ENCODE measurements at regions not wholly inside any gene's neighbourhood (a gene's known extent, or its start where the extent isn't known, plus 50 kb on each side); places are given as distances from the start of the nearest gene placed in this dataset.
"Not testable (repeated sequence)": the region's sequence is repeated elsewhere in the genome, so short reads cannot be mapped to it uniquely, and the experiment has no call there.

- Histone ChIP-seq H3F3A (replicated peaks; ENCODE audit: insufficient read depth) (no peaks in the 10 kb centered on the region), H2AFZ (ENCODE audit: low read depth) (no peak overlapping the region), H4K20me1 (ENCODE audit: insufficient read depth) (no peaks in the 10 kb centered on the region), H3K79me2 (ENCODE audit: insufficient read depth) (no peaks in the 10 kb centered on the region), H3K9me3 (no peaks in the 10 kb centered on the region), H3K27ac (ENCODE audit: low read depth in 2 of 2, low read length in 1 of 2) (no peak overlapping the region), H3K27me3 (ENCODE audit: insufficient read depth) (no peaks in the 10 kb centered on the region), H3K4me1 (ENCODE audit: control insufficient read depth in 1 of 2, insufficient read depth in 2 of 2, low read depth in 1 of 2, low read length in 1 of 2) (peaks cover 3 to 14% of the 10 kb centered on the region in 2 experiments; a peak in 2 of 4 replicates), H3K36me3 (replicated peaks in 1 of 2; ENCODE audit: control insufficient read depth in 1 of 2, insufficient read depth in 2 of 2, low read length in 1 of 2) (no peaks in the 10 kb centered on the region), H3K4me2 (no peak overlapping the region), H3K4me3 (ENCODE audit: low read depth in 2 of 2, low read length in 1 of 2) (no peak overlapping the region), H3K9ac (no peak overlapping the region), H3K9me2 (no peaks in the 10 kb centered on the region)
- no peak for TF ChIP-seq RXRA (IDR thresholded peaks at IDR 0.05; ENCODE audit: borderline replicate concordance, low read depth)
- no peak for TF ChIP-seq GATA2 (CRISPR knock-in tag; IDR thresholded peaks at IDR 0.05)
- TF ChIP-seq TCF12 (IDR thresholded peaks at IDR 0.05) = no peak
- TF ChIP-seq TEAD4 (IDR thresholded peaks at IDR 0.05; ENCODE audit: borderline replicate concordance, insufficient read depth) = no peak
- CTCF ChIA-PET = no interaction called here
- POLR2A ChIA-PET = no interaction called here
- 91% methylated on average over 13 of the region's 13 CpGs for WGBS (ENCODE audit: low lambda C conversion rate)
- DNase-seq = no peak
Observed at GRCh38 chr6:118717106-118717505, 65.7 kb upstream of the CEP85L start.

DNA sequence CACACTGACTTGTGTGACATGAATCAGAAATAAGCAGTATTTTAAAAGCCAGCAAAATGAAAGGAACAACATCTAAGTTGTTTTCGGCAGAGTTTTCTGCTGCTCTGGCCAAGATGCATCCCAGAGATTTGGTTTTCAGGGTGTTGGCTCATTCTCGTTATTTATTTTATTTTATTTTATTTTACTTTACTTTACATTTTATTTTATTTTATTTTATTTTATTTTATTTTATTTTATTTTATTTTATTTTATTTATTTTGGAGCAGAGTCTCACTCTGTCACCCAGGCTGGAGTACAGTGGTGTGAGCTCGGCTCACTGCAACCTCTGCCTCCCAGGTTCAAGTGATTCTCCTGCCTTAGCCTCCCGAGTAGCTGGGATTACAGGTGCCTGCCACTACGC is 64.5 kb upstream of the CEP85L start:
- H4K20me1 ChIP-seq (ENCODE audit: insufficient read depth); H3K4me3 ChIP-seq (ENCODE audit: low read depth in 2 of 2, low read length in 1 of 2); H3K9me3 ChIP-seq; H3K4me2 ChIP-seq; H3K27ac ChIP-seq (ENCODE audit: low read depth in 2 of 2, low read length in 1 of 2); DNase-seq; H3K79me2 ChIP-seq (ENCODE audit: insufficient read depth); H3F3A ChIP-seq (replicated peaks; ENCODE audit: insufficient read depth); H3K9me2 ChIP-seq; H3K9ac ChIP-seq; H3K27me3 ChIP-seq (ENCODE audit: insufficient read depth); H2AFZ ChIP-seq (ENCODE audit: low read depth); POLR2A ChIA-PET; H3K36me3 ChIP-seq (replicated peaks in 1 of 2; ENCODE audit: control insufficient read depth in 1 of 2, insufficient read depth in 2 of 2, low read length in 1 of 2): not testable (repeated sequence)
- WGBS (ENCODE audit: low lambda C conversion rate) = 92% methylated on average over 5 of the region's 5 CpGs
- CTCF ChIA-PET = interaction anchor here (1.1 kb wide), 1 partner anchor 84 kb away, joined by 3 read pairs; no protein-coding TSS in a partner anchor
- peaks cover 3 to 14% of the 10 kb centered on the region in 2 experiments; a peak in 2 of 4 replicates for H3K4me1 ChIP-seq (ENCODE audit: control insufficient read depth in 1 of 2, insufficient read depth in 2 of 2, low read depth in 1 of 2, low read length in 1 of 2)

- Histone ChIP-seq H2AFZ (ENCODE audit: low read depth) (no peak overlapping the region), H3F3A (replicated peaks; ENCODE audit: insufficient read depth) (peaks cover under 1% of the 10 kb centered on the region), H3K4me3 (ENCODE audit: low read depth in 2 of 2, low read length in 1 of 2) (no peak overlapping the region), H3K9me2 (no peaks in the 10 kb centered on the region), H3K9ac (no peak overlapping the region), H3K9me3 (no peaks in the 10 kb centered on the region), H3K4me1 (ENCODE audit: control insufficient read depth in 1 of 2, insufficient read depth in 2 of 2, low read depth in 1 of 2, low read length in 1 of 2) (peaks cover 3 to 14% of the 10 kb centered on the region in 2 experiments; a peak in 2 of 4 replicates), H3K36me3 (replicated peaks in 1 of 2; ENCODE audit: control insufficient read depth in 1 of 2, insufficient read depth in 2 of 2, low read length in 1 of 2) (no peaks in the 10 kb centered on the region), H3K4me2 (no peak overlapping the region), H3K79me2 (ENCODE audit: insufficient read depth) (no peaks in the 10 kb centered on the region), H3K27me3 (ENCODE audit: insufficient read depth) (no peaks in the 10 kb centered on the region), H3K27ac (ENCODE audit: low read depth in 2 of 2, low read length in 1 of 2) (no peak overlapping the region), H4K20me1 (ENCODE audit: insufficient read depth) (no peaks in the 10 kb centered on the region)
- no peak for DNase-seq
- WGBS (ENCODE audit: low lambda C conversion rate) = 66% methylated on average over 2 of the region's 2 CpGs
- POLR2A ChIA-PET = no interaction called here
- CTCF ChIA-PET = interaction anchor here (1.1 kb wide), 1 partner anchor 85 kb away, joined by 3 read pairs; no protein-coding TSS in a partner anchor
- no peak for TF ChIP-seq POLR2AphosphoS5 (IDR thresholded peaks at IDR 0.05; ENCODE audit: low read depth, low read length)
- no peak for TF ChIP-seq TEAD4 (IDR thresholded peaks at IDR 0.05; ENCODE audit: borderline replicate concordance, insufficient read depth)
- no peak for TF ChIP-seq MAX (IDR thresholded peaks at IDR 0.05; ENCODE audit: low read depth)
- no peak for TF ChIP-seq FOSL2 (IDR thresholded peaks at IDR 0.05; ENCODE audit: borderline replicate concordance, low read depth)
- TF ChIP-seq RFX5 (IDR thresholded peaks at IDR 0.05; ENCODE audit: low read length) = no peak
- TF ChIP-seq USF1 (IDR thresholded peaks at IDR 0.05; ENCODE audit: borderline replicate concordance, low read depth) = no peak
- TF ChIP-seq RCOR1 (IDR thresholded peaks at IDR 0.05; ENCODE audit: low read length) = no peak
- TF ChIP-seq JUND (IDR thresholded peaks at IDR 0.05) = no peak
- TF ChIP-seq YY1 (IDR thresholded peaks at IDR 0.05; ENCODE audit: low read depth) = no peak
- TF ChIP-seq SIN3A (IDR thresholded peaks at IDR 0.05; ENCODE audit: borderline replicate concordance, low read depth, low read length) = no peak
- TF ChIP-seq, protein P1, sequence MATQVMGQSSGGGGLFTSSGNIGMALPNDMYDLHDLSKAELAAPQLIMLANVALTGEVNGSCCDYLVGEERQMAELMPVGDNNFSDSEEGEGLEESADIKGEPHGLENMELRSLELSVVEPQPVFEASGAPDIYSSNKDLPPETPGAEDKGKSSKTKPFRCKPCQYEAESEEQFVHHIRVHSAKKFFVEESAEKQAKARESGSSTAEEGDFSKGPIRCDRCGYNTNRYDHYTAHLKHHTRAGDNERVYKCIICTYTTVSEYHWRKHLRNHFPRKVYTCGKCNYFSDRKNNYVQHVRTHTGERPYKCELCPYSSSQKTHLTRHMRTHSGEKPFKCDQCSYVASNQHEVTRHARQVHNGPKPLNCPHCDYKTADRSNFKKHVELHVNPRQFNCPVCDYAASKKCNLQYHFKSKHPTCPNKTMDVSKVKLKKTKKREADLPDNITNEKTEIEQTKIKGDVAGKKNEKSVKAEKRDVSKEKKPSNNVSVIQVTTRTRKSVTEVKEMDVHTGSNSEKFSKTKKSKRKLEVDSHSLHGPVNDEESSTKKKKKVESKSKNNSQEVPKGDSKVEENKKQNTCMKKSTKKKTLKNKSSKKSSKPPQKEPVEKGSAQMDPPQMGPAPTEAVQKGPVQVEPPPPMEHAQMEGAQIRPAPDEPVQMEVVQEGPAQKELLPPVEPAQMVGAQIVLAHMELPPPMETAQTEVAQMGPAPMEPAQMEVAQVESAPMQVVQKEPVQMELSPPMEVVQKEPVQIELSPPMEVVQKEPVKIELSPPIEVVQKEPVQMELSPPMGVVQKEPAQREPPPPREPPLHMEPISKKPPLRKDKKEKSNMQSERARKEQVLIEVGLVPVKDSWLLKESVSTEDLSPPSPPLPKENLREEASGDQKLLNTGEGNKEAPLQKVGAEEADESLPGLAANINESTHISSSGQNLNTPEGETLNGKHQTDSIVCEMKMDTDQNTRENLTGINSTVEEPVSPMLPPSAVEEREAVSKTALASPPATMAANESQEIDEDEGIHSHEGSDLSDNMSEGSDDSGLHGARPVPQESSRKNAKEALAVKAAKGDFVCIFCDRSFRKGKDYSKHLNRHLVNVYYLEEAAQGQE (IDR thresholded peaks at IDR 0.05; ENCODE audit: low read depth, low read length) = no peak
- TF ChIP-seq SMC3 (IDR thresholded peaks at IDR 0.05; ENCODE audit: low read depth, low read length) = no peak
- no peak for TF ChIP-seq FOXJ3 (CRISPR knock-in tag; IDR thresholded peaks at IDR 0.05)
- TF ChIP-seq TCF12 (IDR thresholded peaks at IDR 0.05) = no peak
- TF ChIP-seq RAD21 (IDR thresholded peaks at IDR 0.05; ENCODE audit: low read length) = no peak
Observed at GRCh38 chr6:118715376-118715775, 64.0 kb upstream of the CEP85L start.
